ENCODE measurements at regions not wholly inside any gene's neighbourhood (a gene's known extent, or its start where the extent isn't known, plus 50 kb on each side); places are given as distances from the start of the nearest gene placed in this dataset.
A peak's percentile ranks its signal among the peaks of the same experiment; 100 is the strongest.

GRCh38 chr11:103676413-103676812, 360.0 kb upstream of the DDI1 start:
- DNase-seq, result no peak

GRCh38 chr11:103680826-103681225, 355.6 kb upstream of the DDI1 start:
- DNase-seq, result no peak

- DNase-seq, result no peak
Measured at GRCh38 chr11:103681855-103682254, 354.6 kb upstream of the DDI1 start.

- DNase-seq, result peak in 1 of 4 experiments; percentile 11
Measured at GRCh38 chr11:103682318-103683184, 353.9 kb upstream of the DDI1 start.

- no peak for DNase-seq
Measured at GRCh38 chr11:103683576-103683975, 352.9 kb upstream of the DDI1 start.

GRCh38 chr11:103688924-103689323, 347.5 kb upstream of the DDI1 start:
- DNase-seq, result no peak

GRCh38 chr11:103690356-103690755, 346.1 kb upstream of the DDI1 start:
- DNase-seq, result no peak

GRCh38 chr11:103696123-103696522, 340.3 kb upstream of the DDI1 start:
- no peak for DNase-seq

GRCh38 chr11:103699216-103699615, 337.2 kb upstream of the DDI1 start:
- DNase-seq, result no peak

GRCh38 chr11:103699656-103700055, 336.8 kb upstream of the DDI1 start:
- DNase-seq, result no peak

- no peak for DNase-seq
Measured at GRCh38 chr11:103700622-103701021, 335.8 kb upstream of the DDI1 start.

- DNase-seq, result no peak
Measured at GRCh38 chr11:103703437-103703836, 333.0 kb upstream of the DDI1 start.

GRCh38 chr11:103703954-103704353, 332.5 kb upstream of the DDI1 start:
- no peak for DNase-seq

GRCh38 chr11:103705642-103706041, 330.8 kb upstream of the DDI1 start:
- DNase-seq, result no peak

GRCh38 chr11:103709371-103709770, 327.1 kb upstream of the DDI1 start:
- no peak for DNase-seq

GRCh38 chr11:103714246-103714645, 322.2 kb upstream of the DDI1 start:
- no peak for DNase-seq

- no peak for DNase-seq
Measured at GRCh38 chr11:103716363-103716762, 320.1 kb upstream of the DDI1 start.

GRCh38 chr11:103727262-103727661, 309.2 kb upstream of the DDI1 start:
- DNase-seq, result no peak

GRCh38 chr11:103729617-103730016, 306.8 kb upstream of the DDI1 start:
- no peak for DNase-seq

- no peak for DNase-seq
Measured at GRCh38 chr11:103730131-103730940, 306.1 kb upstream of the DDI1 start.

GRCh38 chr11:103731670-103732069, 304.8 kb upstream of the DDI1 start:
- DNase-seq, result no peak

- DNase-seq, result no peak
Measured at GRCh38 chr11:103733889-103734288, 302.6 kb upstream of the DDI1 start.

GRCh38 chr11:103735497-103736032, 300.9 kb upstream of the DDI1 start:
- no peak for DNase-seq
